ENCODE measurements at regions not wholly inside any gene's neighbourhood (a gene's known extent, or its start where the extent isn't known, plus 50 kb on each side); places are given as distances from the start of the nearest gene placed in this dataset.

DNA sequence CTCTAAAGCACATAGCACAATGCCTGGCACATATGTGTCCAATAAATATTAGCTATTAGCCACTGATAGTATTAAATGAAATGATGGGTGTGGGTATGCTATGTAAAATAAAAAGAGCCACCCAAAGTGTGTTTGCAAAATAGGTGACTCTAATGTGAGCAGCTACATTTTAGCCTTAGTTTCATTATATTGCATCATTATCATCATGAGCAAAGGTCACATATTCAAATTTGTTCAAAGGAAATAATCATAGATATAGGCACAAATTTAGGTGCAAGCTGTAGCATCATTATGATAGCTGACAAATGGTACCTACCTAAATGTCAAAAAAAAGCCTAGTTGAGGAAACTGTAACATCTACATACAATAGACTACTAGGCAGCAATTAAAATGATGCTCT lies 373.9 kb upstream of the FGF13 start:
- Histone ChIP-seq H3K27ac (ENCODE audit: low read depth, low read length) (no peak overlapping the region), H3K36me3 (ENCODE audit: control insufficient read depth in 2 of 4, insufficient read depth in 4 of 4, low read length in 3 of 4) (no peaks in the 10 kb centered on the region), H2BK12ac (ENCODE audit: low read depth, low read length) (no peak overlapping the region), H3K79me2 (ENCODE audit: control insufficient read depth in 1 of 2, insufficient read depth in 2 of 2, low read length in 2 of 2) (no peaks in the 10 kb centered on the region), H2BK20ac (ENCODE audit: low read length) (no peak overlapping the region), H3K79me1 (ENCODE audit: low read depth, low read length) (no peaks in the 10 kb centered on the region), H3K23me2 (ENCODE audit: low read depth, low read length) (no peaks in the 10 kb centered on the region), H4K8ac (ENCODE audit: extremely low read depth, insufficient read depth, low read length) (no peak overlapping the region), H3K9ac (replicated peaks in 1 of 4; ENCODE audit: extremely low read depth in 1 of 4, low read depth in 3 of 4, low read length in 3 of 4) (no peak overlapping the region), H2BK15ac (ENCODE audit: low read length) (no peak overlapping the region), H2BK5ac (ENCODE audit: low read depth, low read length) (no peak overlapping the region), H4K5ac (ENCODE audit: insufficient read length, low read depth, low read length) (no peak overlapping the region), H2AK5ac (ENCODE audit: low read depth, low read length) (no peak overlapping the region), H3K56ac (replicated peaks; ENCODE audit: insufficient read length, low read depth, low read length) (no peak overlapping the region), H3K4me1 (replicated peaks in 1 of 4; ENCODE audit: control insufficient read depth in 3 of 4, insufficient read depth in 4 of 4, low read length in 3 of 4) (no peaks in the 10 kb centered on the region), H2BK120ac (replicated peaks; ENCODE audit: low read depth, low read length) (no peak overlapping the region), H4K91ac (replicated peaks; ENCODE audit: insufficient read length, low read length) (no peak overlapping the region), H3K23ac (ENCODE audit: insufficient read length) (no peak overlapping the region), H4K20me1 (replicated peaks in 1 of 2; ENCODE audit: control insufficient read depth in 1 of 2, insufficient read depth in 2 of 2, low read length in 2 of 2) (no peaks in the 10 kb centered on the region), H3K4me2 (ENCODE audit: insufficient read depth in 1 of 2, low read depth in 2 of 2, low read length in 2 of 2) (no peak overlapping the region), H3K9me3 (ENCODE audit: insufficient read depth in 2 of 2, low read depth in 1 of 2, low read length in 1 of 2) (no peaks in the 10 kb centered on the region), H3K4me3 (ENCODE audit: extremely low read depth in 1 of 4, insufficient read depth in 2 of 4, low read depth in 3 of 4, low read length in 4 of 4) (no peak overlapping the region), H3K14ac (ENCODE audit: insufficient read length) (no peak overlapping the region), H3K4ac (replicated peaks; ENCODE audit: insufficient read length, low read depth, low read length) (no peak overlapping the region), H2AFZ (ENCODE audit: low read length) (no peak overlapping the region), H3K27me3 (replicated peaks in 1 of 4; ENCODE audit: control insufficient read depth in 3 of 4, extremely low read depth in 1 of 4, insufficient read depth in 3 of 4, low read length in 3 of 4) (no peaks in the 10 kb centered on the region), H3K18ac (ENCODE audit: extremely low read depth, low read length) (no peak overlapping the region)
- CTCF ChIA-PET (ENCODE audit: partially characterized antibody): no interaction called here
- DNase-seq (ENCODE audit: low read depth in 1 of 2, low spot score in 2 of 2) (no peak), FAIRE-seq (no peak)
- POLR2A ChIA-PET (ENCODE audit: partially characterized antibody): no interaction called here
- TF ChIP-seq CEBPB (IDR thresholded peaks at IDR 0.05; ENCODE audit: low read depth, low read length): no peak
- TF ChIP-seq POLR2AphosphoS5 (IDR thresholded peaks at IDR 0.05; ENCODE audit: low read depth, low read length): no peak
